ENCODE measurements at regions not wholly inside any gene's neighbourhood (a gene's known extent, or its start where the extent isn't known, plus 50 kb on each side); places are given as distances from the start of the nearest gene placed in this dataset.

DNA sequence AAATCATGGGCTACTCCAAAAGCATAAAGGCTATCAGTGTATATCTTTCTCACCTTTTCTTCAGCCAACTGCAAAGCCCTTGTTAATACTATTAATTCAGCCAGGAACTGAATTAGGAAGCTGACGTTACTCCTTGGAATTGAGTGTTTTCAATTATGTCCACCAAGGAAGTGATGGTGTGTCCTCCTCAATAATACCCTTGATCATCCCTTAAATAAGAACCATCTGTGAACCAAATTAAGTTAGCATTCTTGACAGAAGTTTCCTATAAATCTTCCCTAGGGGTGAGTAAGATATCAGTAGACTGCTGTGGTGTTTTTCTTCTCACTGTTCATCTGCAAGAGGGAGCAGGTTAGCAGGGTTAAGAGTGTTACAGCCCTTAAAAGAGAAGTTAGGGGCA lies 252.3 kb upstream of the AVPR1A start:
- intact Hi-C loops (cut with micrococcal nuclease; ENCODE audit: unreplicated experiment) = no loop called here
- no peak for TF ChIP-seq EZH2 (IDR thresholded peaks at IDR 0.05; ENCODE audit: borderline replicate concordance, low read depth, low read length, poor library complexity, severe bottlenecking)
- TF ChIP-seq, protein P1, sequence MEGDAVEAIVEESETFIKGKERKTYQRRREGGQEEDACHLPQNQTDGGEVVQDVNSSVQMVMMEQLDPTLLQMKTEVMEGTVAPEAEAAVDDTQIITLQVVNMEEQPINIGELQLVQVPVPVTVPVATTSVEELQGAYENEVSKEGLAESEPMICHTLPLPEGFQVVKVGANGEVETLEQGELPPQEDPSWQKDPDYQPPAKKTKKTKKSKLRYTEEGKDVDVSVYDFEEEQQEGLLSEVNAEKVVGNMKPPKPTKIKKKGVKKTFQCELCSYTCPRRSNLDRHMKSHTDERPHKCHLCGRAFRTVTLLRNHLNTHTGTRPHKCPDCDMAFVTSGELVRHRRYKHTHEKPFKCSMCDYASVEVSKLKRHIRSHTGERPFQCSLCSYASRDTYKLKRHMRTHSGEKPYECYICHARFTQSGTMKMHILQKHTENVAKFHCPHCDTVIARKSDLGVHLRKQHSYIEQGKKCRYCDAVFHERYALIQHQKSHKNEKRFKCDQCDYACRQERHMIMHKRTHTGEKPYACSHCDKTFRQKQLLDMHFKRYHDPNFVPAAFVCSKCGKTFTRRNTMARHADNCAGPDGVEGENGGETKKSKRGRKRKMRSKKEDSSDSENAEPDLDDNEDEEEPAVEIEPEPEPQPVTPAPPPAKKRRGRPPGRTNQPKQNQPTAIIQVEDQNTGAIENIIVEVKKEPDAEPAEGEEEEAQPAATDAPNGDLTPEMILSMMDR (conservative IDR thresholded peaks at IDR 0.05; ENCODE audit: low read depth, low read length) = no peak
- Histone ChIP-seq H3K4me1 (ENCODE audit: insufficient read depth, low read length, poor library complexity, severe bottlenecking) (peaks cover 27% of the 10 kb centered on the region), H3K27ac (ENCODE audit: low read depth, low read length, poor library complexity, severe bottlenecking) (peak overlapping the region; percentile 12), H3K9me3 (ENCODE audit: low read depth, low read length, poor library complexity, severe bottlenecking) (peaks cover 13% of the 10 kb centered on the region), H3K4me3 (ENCODE audit: low read depth, low read length, poor library complexity, severe bottlenecking) (no peak overlapping the region), H3K36me3 (ENCODE audit: insufficient read depth, low read length, poor library complexity, severe bottlenecking) (no peaks in the 10 kb centered on the region), H3K27me3 (replicated peaks; ENCODE audit: insufficient read depth, low read depth, low read length, poor library complexity) (no peaks in the 10 kb centered on the region)
- DNase-seq (ENCODE audit: low spot score) = peak; percentile 77
- CTCF ChIA-PET = no interaction called here
- no TSS peak for BruUV-seq (replicated peaks)
- POLR2A ChIA-PET (ENCODE audit: low non-redundant PET) = no interaction called here

DNA sequence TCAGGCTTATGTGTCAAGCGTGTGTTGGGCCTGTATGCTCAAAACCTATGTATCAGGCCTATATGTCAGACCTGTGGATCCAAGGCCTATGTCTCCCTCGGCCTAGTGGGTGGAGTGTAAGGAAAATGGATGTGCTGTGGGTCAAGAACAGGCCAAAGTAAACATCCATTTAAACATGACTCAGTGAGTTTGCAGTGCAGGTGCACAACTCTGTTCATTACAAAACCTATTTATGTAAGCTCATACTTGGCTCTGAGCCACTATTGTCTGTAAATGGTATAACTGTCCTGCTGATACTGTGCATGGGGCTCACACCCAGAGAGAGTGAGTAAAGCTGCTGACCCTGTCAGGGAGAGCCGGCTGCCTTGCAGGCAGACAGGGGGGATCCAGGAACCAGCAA lies 249.7 kb upstream of the AVPR1A start:
- POLR2A ChIA-PET (ENCODE audit: low non-redundant PET) = no interaction called here
- intact Hi-C loops (cut with micrococcal nuclease; ENCODE audit: unreplicated experiment) = no loop called here
- no peak overlapping the region for H3K27ac ChIP-seq (ENCODE audit: low read depth, low read length, poor library complexity, severe bottlenecking)
- TF ChIP-seq EZH2 (IDR thresholded peaks at IDR 0.05; ENCODE audit: borderline replicate concordance, low read depth, low read length, poor library complexity, severe bottlenecking) = no peak
- TF ChIP-seq, protein P1 (conservative IDR thresholded peaks at IDR 0.05; ENCODE audit: low read depth, low read length) = no peak
- no peaks in the 10 kb centered on the region for H3K36me3 ChIP-seq (ENCODE audit: insufficient read depth, low read length, poor library complexity, severe bottlenecking)
- H3K9me3 ChIP-seq (ENCODE audit: low read depth, low read length, poor library complexity, severe bottlenecking) = peaks cover 5% of the 10 kb centered on the region
- no peak overlapping the region for H3K4me3 ChIP-seq (ENCODE audit: low read depth, low read length, poor library complexity, severe bottlenecking)
- no peak for DNase-seq (ENCODE audit: low spot score)
- peaks cover 23% of the 10 kb centered on the region for H3K4me1 ChIP-seq (ENCODE audit: insufficient read depth, low read length, poor library complexity, severe bottlenecking)
- no TSS peak for BruUV-seq (replicated peaks)
- no peaks in the 10 kb centered on the region for H3K27me3 ChIP-seq (replicated peaks; ENCODE audit: insufficient read depth, low read depth, low read length, poor library complexity)
- CTCF ChIA-PET = no interaction called here

DNA sequence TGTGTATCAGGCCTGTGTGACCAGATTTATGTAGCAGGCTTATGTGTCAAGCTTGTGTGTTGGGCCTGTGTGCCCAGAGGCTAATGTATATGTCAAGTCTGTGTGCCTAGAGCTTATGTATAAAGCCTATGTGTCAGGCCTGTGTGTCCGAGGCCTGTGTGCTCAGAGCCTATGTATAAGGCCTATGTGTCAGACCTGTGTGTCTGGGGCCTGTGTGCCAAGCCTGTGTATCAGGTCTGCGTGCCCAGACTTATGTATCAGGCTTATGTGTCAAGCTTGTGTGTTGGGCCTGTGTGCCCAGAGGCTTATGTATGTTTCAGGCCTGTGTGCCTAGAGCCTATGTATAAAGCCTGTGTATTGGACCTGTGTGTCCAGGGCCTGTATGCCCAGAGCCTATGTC lies 249.3 kb upstream of the AVPR1A start:
- Histone ChIP-seq H3K9me3 (ENCODE audit: low read depth, low read length, poor library complexity, severe bottlenecking) (peaks cover 1% of the 10 kb centered on the region), H3K27me3 (replicated peaks; ENCODE audit: insufficient read depth, low read depth, low read length, poor library complexity) (no peaks in the 10 kb centered on the region), H3K4me1 (ENCODE audit: insufficient read depth, low read length, poor library complexity, severe bottlenecking) (peaks cover 23% of the 10 kb centered on the region), H3K36me3 (ENCODE audit: insufficient read depth, low read length, poor library complexity, severe bottlenecking) (no peaks in the 10 kb centered on the region), H3K4me3 (ENCODE audit: low read depth, low read length, poor library complexity, severe bottlenecking) (no peak overlapping the region), H3K27ac (ENCODE audit: low read depth, low read length, poor library complexity, severe bottlenecking) (no peak overlapping the region)
- BruUV-seq (replicated peaks) = no TSS peak
- no peak for DNase-seq (ENCODE audit: low spot score)
- intact Hi-C loops (cut with micrococcal nuclease; ENCODE audit: unreplicated experiment) = no loop called here
- ChIA-PET POLR2A (ENCODE audit: low non-redundant PET) (no interaction called here), CTCF (no interaction called here)
- TF ChIP-seq, protein P1 (conservative IDR thresholded peaks at IDR 0.05; ENCODE audit: low read depth, low read length) = no peak
- no peak for TF ChIP-seq EZH2 (IDR thresholded peaks at IDR 0.05; ENCODE audit: borderline replicate concordance, low read depth, low read length, poor library complexity, severe bottlenecking)

Measured in A673 (cell line).